ENCODE measurements at regions not wholly inside any gene's neighbourhood (a gene's known extent, or its start where the extent isn't known, plus 50 kb on each side); places are given as distances from the start of the nearest gene placed in this dataset.

DNA sequence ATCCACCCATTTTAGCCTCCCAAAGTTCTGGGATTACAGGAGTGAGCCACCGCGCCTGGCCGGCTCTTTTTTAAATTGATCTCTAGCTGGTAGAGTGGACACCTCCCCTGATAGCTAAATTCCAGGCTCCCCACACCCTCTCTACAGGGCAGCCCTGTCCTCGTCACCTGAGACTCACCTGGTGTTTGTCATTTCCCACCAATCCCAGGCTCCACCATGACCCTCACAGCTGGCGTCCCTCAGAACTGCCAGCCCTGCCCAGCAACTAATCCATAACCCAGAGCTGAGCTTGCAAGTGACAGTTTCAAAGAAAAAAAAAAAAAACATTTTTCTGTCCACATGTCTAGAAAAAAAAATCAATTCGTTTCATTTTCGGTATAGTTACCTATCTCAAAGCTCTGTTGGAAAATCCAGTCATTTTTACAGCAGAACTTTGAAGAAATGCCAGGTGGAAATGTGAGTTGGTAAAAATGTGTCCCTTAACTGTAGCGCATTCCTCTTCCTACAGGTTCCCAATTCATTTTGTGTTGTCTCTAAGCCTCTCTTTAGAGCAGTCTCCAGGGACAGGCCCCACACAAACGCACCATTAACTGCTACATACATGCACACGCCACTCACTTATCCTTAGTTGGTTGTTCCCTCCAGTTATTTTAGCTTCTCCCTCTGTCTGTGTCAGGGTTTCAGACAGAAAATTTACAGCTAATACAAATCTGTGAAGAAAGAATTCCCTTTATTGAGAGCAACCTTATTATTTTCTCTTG, 294.7 kb downstream of the FBXO15 start:
- no peak for DNase-seq (ENCODE audit: low read depth)

DNA sequence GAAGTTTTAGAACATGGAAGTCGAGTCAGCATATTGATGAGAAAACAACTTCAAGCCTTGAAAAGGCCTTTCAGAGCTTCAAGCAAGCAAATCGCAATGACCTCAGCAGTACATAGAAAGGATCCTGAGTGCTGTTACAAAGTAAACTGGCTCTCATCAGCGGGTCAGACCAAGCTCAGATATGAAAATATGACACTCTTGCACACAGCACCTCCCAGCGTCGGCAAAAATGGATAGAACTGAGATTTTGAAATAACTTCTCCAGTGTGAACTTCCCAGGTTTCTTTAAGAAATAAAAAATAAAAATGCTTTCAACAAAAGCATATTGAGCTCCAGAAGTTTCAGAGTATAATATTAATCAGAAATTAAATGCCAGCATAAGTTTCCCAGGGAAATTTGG, 296.9 kb downstream of the FBXO15 start:
- DNase-seq (ENCODE audit: low read depth): no peak

DNA sequence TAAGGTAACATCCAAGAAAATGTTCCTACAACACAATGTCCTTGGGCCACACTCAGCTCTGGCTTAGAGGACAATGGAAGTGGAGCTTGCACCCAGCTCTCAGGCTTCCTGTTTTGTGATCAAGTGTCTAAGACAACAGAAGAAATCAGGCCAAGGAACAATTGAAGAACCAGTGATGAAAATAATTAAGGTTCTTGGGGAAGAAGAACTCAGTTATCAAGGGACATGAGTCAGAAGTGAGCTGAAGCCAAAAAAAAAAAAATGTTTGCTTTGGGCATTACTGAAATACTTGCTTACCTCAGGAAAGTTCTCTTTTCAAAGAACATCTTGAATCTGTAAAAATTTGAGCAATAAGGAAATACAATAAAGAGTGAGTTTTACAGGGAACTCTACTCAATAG, 299.0 kb downstream of the FBXO15 start:
- DNase-seq (ENCODE audit: low read depth): no peak

DNA sequence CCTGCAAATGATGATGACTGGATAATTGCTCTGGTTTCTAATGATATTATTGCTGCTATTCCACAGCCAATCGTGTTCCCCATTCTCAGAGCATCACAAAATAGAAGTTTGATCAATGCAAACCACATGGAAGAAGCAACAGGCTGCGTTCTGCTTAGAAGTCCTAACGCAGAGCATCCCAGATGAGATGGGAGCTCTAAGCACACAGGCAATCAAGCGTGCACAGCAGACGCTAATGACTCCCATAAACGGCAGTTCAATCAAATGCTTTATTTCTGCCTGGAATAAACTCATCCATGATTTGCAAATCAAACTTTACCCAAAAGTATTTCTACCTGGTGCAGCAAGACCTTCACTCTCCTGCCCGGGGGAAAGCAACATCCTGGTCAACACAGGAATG, 304.2 kb downstream of the FBXO15 start:
- DNase-seq (ENCODE audit: low read depth): no peak

DNA sequence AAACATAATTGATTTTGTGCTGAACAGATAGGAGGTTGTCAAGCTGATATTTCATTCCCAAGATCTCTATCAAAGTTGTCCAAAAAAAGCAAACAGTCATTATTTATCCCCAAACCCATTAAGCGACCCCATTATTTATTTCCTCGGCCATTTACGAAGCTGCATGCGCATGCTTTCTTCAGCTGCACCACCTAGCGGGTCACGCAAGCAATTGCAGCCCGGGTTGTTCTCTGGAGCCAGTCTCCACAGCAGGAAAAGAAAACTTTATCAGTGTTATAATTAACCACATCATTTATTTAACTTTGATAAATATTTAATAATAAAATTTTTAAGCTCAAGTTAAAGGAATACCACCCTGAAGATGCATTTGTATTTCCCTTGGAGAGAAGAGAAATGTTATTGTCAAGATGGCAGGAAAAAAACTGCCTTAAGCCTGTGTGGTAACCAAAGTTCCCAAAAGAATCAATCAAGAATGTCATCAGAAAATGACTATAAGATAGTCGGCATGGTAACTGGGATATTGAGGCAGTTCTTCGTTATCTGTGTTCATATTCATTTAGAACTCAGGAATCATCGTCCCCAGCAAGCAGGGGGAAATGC, 304.7 kb downstream of the FBXO15 start:
- DNase-seq (ENCODE audit: low read depth): peak; percentile 7

DNA sequence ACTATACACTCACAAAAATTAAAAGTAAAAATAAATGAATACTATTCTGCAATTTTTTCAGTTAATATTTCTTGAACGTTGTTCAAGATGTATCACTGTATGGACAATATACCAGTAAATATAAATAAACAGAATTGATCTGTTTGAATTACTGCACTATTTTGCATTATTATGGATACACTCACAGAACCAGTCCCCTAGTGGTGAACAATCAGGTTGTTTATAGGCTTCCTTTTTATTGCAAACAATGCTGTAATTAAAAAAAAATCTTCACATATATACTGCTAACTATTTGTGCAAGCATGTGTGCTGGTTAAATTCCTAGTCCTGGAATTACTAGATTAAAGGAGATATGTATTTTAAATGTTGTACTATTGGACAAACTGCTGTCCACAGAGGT, 306.0 kb downstream of the FBXO15 start:
- DNase-seq (ENCODE audit: low read depth): no peak

DNA sequence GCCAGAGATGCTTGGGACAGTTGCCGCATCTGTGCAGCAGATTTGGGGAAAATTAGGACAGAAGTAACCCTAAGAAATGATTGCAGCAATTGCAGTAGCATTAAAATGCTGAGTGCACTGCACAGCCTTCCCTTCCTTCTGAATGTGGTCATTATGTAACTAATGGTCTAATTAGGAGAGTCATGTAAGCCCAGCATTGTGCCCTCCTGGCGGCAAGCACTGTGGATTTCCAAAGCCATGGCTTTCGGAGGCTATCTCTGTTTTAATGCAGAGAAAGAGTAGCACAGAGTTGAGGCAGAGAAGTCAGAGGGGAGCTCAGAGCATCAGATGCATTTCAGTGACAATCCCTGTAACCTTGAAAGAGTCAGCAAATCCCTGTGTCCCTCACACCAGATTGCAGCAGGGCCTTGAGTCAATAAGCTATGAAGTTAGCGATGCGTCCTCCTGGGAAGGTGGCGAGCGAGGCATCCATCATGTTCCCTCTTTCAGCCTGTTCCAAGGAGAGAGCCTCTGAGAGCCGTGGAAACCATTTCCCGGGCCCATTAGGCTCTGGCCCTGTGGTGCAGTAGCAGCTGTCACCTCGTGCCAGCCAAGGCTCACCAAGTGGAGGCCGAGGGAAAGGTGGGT, 307.2 kb downstream of the FBXO15 start:
- DNase-seq (ENCODE audit: low read depth): no peak

DNA sequence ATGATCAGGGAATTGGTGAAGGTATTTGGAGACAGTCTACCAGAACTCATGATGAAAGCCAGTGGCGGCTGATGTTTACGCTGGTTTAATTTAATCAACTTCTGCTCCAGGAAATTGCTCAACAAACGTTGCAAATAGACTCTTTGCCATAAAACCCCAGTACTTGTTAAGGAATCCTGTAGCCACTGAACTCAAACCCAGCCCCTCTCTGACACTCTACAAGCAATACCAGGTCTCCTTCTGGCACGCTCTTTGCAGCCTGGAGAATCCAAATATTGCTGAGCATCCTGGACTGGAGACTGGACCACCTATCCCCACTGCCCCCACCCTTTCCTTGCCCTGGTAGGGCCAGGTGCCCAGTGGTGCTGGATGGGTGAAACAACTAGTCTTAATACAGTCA, 308.2 kb downstream of the FBXO15 start:
- no peak for DNase-seq (ENCODE audit: low read depth)

DNA sequence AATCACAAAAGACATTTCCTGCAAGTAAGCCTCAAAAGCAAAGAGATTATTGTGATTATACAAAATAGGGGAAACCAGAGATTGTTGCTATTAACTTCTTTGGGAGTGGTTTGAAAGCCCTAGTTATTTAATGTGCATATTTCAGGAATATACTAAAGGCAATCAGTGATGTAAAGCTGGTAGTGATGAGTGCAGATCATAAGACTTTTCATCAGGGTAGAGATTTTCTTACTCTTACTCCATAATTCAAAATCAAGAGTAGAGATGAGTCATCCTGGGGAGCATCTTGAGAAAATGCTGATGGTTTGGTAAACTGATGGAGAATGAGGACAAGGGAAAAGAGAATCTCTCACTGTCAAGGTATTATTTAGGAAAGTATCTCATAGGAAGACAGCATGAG, 309.5 kb downstream of the FBXO15 start:
- no peak for DNase-seq (ENCODE audit: low read depth)

DNA sequence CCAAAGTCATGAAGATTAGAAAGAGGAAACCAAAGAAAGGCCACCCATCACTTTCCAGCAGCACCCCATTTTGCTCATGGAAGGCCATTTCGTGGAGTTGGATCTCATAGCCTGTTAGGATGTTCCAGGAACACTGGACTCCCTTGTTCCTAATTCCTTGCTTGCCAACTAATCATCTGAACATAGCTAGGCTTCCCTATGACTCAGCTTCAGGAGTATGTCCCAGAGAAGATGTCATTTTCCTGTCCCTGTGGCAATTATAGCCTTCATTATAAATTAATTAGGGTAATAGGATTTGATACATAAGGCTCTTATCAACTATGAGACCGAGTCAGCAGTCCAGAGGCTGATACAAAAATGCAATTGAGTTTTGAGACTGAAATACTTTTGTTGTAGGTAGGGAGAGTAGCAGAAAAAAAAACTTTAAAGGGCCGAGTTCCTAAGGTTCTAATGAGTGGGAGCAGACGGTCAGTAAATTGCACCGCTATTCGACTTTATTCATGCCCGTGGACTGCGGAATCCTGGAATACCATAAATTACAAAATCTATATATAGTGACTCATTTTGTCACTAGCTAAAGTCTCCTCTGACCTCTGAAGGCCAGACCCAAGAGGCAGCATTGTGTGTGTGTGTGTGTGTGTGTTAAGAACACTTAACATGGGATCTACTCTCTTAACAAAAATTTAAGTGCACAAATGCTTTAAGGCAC, 311.8 kb downstream of the FBXO15 start:
- no peak for DNase-seq (ENCODE audit: low read depth)

DNA sequence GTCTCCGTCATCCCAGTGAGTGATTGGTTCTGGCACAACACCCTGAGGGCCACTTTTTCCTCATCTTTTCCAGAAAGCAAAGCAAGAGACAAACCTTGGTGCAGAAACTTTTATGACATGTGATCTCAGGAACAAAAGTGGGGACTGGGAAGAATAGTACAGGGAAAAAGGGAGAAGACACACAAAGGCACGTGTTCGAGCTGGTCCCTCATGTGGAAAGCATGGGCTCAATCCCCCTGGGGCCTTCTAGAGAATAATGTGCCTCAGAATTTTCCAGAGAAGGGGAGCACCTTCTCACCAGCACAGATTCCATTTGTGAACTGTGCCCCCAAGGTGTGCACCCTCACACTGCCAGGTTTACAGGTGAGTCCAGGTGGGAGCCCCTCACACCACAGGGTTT, 312.6 kb downstream of the FBXO15 start:
- no peak for DNase-seq (ENCODE audit: low read depth)

DNA sequence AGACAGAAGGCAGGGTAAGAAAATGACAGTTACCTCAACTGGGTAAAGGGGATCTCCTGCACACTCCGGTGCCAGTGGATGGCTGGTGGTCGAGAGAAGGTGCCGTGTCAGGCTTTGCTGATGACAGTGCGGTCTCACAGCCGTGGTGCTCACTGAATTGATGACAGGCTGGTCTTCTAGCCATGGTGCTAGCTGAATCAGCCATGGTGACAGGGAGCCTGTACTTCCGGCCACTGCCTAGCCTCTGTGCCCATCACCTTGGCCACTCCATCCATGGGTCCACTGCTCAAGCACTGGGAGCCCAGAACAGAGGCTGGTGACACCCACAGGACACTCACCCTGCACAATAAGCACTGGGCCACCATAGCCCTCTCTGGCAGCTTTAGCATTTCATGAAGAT, 315.9 kb downstream of the FBXO15 start:
- DNase-seq (ENCODE audit: low read depth): no peak

DNA sequence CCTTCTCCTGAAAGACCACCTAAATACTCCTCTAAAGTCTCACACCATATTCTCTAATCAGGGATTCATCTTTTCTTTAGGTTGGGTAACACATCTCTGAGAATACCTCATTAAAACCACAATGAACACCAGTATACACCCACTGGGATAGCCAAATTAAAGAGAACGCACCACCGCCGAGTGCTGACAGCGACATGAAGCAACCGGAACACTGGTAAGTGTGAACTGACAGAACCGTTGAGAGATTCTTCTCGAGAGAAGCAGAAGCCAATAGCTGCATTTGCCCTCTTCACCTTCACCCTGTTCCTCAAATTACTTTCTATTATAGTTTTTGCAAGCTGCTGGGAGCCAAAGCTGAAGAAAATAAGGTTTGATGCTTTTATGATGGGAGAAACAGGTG, 318.5 kb downstream of the FBXO15 start:
- DNase-seq (ENCODE audit: low read depth): no peak

DNA sequence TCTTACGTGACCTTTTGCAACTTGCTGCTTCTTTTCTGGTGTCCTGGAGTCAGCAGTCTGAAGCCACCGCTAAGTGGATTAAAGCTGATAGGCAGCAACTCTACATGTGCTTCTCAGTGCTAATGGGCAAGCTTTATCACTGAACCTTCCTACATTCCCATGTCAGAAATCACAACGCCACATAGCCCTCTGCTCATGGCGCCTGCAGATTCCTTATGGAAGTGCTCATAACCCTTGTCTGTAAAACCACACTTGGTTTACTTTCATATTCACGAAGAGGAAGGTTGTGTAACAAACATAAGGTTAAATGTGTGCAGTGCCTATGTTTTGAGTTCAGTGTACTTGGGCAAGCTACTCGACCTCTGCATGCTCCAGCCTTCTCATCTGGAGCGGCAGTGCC, 319.8 kb downstream of the FBXO15 start:
- DNase-seq (ENCODE audit: low read depth): no peak

DNA sequence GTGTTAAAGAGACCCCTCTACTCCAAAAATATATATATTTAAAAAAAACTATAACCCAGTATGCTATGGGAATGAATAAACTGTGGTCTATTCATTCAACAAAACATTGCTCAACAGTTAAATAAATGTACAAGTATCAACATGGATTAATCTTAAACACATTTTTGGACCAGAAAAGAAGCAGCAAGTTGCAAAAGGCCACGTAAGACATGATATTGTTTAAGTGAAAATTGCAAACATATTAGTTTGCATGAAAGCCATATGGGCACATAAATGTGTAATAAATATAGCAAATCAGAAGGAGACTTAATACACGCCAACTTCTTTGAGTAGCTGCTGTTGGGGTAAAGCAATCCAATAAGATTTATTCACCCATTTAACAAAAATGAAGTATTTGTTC, 321.5 kb downstream of the FBXO15 start:
- DNase-seq (ENCODE audit: low read depth): no peak

DNA sequence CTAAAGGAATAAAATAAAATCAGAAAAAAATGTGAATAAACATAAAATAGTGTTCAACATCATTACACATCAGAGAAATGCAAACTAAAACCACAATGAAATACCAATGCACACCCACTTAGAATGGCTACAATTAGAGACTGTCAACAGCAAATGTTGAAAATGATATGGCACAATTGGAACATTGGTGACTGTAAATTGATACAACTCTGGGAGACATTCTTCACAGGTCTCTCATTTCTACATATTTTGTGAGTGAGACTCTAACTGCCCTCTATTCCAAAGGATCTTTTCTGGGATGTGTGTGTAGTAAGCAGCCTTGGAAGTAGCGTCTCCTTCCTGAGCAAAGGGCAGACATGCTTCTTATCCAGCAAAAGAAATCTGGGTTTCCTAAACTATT, 323.0 kb downstream of the FBXO15 start:
- DNase-seq (ENCODE audit: low read depth): no peak

DNA sequence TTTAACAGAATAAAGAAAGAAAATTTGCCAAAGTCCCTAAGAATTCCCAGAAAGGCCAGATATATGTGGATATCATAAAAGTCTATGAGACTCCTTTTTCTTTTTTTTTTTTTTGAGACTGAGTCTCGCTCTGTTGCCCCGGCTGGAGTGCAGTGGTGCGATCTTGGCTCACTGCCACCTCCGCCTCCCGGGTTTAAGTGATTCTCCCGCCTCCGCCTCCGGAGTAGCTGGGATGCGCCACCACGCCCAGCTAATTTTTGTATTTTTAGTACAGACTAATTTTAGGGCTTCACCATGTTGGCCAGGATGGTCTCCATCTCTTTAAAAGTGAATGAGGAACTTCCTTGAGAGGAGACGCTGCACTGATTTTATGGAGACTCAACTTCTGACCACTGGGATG, 335.2 kb downstream of the FBXO15 start:
- DNase-seq (ENCODE audit: low read depth): no peak

DNA sequence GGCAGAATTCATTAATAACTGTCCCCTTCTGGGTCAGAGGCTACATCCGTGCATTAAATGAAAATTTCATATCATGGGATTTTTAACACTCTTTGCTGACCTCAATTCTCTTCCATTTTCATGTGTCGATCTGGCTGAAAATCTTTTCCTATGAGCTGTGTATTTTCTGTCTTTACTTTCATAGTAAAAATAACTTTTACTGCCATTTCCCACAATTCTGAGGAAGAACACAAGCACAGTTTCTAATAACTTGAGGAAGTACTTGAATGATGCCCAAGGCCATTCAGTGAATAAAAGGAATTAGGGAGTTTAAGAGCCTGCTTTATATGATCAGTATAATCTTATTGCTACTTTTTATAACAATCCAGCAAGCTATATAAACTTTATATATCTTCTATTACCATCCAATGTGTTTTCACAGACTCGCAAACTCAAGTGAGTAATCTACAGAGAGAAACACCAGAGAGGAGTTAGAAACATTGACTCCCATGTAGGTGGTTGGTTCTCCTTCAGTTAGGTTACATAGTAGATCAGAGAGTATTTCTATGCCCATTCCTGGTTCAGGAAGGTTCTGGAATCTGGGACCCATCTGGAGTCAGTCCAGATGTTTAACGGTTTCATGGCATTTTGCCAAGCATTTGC, 340.0 kb downstream of the FBXO15 start:
- no peak for DNase-seq (ENCODE audit: low read depth)

DNA sequence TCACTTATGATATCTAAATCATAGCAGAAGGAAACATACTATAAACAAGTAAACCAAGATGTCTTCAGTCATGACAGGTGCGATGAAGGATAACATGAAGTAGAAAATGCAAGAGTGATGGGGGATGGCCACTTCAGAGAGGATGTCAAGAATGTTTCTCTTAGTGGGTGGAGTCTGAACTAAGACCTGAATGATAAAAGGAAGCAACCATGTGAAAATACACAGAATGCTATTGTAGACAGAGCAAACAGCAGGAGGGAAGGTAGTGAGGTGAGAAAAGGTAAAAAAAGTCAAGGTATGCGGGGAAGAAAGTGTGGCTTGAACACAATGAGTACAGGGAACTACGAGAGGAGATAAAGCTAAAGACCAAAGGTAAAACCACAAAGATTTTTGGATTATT, 341.6 kb downstream of the FBXO15 start:
- DNase-seq (ENCODE audit: low read depth): no peak

DNA sequence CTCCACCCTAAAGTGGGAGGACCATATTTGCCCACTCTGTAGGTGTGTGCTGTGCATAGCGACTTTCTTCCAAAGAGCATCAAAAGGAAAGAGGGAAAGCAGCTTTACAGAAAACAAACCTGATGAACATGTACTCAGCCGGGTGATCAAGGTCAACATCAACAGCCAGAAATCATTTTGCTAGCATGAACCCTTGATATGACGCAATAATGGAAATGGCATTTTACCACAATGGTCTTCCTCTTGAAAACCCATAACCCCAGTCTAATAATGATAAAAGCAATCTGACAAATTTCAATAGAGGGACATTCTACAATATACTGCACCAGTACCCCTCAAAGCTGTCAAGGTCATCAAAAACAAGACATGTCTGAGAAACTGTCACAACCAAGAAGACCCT, 350.2 kb downstream of the FBXO15 start:
- no peak for DNase-seq (ENCODE audit: low read depth)

DNA sequence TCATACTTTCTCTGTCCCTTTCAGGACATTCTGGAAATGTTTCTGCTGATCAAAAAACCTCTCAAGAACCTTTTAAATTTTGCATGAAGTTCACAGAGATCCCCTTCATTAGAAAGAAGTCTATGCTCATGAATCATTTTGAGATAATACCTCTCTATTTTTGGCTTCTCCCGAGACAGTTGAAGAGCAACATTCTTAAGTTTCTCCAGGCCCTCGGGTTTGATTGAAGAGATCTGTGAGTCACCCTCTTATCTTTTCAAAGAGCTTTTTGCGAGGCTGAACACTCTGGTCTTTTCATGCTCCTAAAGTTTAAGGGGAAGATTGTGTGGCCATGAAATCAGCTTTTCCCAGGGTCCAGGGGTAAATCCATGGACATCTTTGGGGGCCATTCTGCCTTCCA, 354.2 kb downstream of the FBXO15 start:
- no peak for DNase-seq (ENCODE audit: low read depth)

DNA sequence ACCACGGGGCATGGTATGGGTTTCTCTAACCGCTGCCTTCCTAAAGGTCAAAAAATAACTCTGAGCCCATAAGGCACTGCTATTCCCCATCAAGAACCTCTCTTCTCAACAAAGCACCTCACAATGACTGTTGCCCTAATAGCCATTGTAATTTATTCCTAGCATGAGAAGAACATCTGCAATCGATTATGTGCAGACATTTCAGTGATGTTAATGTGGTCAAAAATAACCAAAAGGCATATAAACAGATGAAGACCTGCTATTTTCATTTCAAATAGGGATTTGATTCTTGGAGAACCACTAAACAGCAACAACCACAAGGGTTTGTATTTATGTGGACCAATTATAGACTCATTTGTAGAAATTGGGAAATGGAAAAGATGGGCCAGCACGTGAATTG, 356.6 kb downstream of the FBXO15 start:
- no peak for DNase-seq (ENCODE audit: low read depth)

DNA sequence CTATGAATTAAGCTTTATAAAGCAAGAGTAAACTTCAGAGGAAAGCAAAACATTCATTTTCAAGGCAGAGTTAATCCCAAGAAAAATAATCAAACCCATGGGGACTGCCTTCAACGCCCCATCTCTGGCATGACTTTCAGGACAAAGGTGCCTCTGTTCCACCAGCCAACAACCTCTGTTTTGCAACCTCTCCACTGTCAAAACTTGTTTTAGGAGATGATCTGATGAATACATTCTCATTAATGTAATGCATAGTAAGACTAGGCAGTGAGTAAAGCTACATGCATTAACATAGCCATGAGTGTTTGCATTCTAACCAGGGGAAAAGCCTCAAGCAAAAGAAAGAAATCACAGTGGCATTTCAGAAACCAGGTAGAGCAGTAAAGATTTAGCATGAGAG, 357.0 kb downstream of the FBXO15 start:
- no peak for DNase-seq (ENCODE audit: low read depth)
